Ishikawa (cell line): ENCODE measurements at regions not wholly inside any gene's neighbourhood (a gene's known extent, or its start where the extent isn't known, plus 50 kb on each side); places are given as distances from the start of the nearest gene placed in this dataset.

Experiments
- CREB1 ChIP-seq: IDR thresholded peaks from 2 replicates; pipeline ENCODE4 v1.6.1; 2012; ENCODE audit warnings: low read depth
- EGR1 ChIP-seq: IDR thresholded peaks from 2 replicates; pipeline ENCODE4 v1.6.1; 2012
- EP300 ChIP-seq: IDR thresholded peaks from 2 replicates; pipeline ENCODE4 v1.6.1; 2012; ENCODE audit warnings: borderline replicate concordance
- FOXM1 ChIP-seq: IDR thresholded peaks from 2 replicates; pipeline ENCODE4 v1.6.1; 2012; ENCODE audit warnings: low read depth, borderline replicate concordance
- MAX ChIP-seq: IDR thresholded peaks from 2 replicates; pipeline ENCODE4 v1.6.1; 2012
- RAD21 ChIP-seq: IDR thresholded peaks from 2 replicates; pipeline ENCODE4 v1.6.1; 2012; ENCODE audit warnings: low read depth
- REST ChIP-seq: IDR thresholded peaks from 2 replicates; pipeline ENCODE4 v1.6.1; 2012; ENCODE audit warnings: low read depth, mild to moderate bottlenecking
- TAF1 ChIP-seq: IDR thresholded peaks from 2 replicates; pipeline ENCODE4 v1.6.1; 2012; ENCODE audit warnings: low read depth, mild to moderate bottlenecking
- TCF12 ChIP-seq: IDR thresholded peaks from 2 replicates; pipeline ENCODE4 v1.6.1; 2012; ENCODE audit warnings: low read depth
- TEAD4 ChIP-seq: IDR thresholded peaks from 2 replicates; pipeline ENCODE4 v1.6.1; 2012
- USF1 ChIP-seq: IDR thresholded peaks from 2 replicates; pipeline ENCODE4 v1.6.1; 2012
- YY1 ChIP-seq: IDR thresholded peaks from 2 replicates; pipeline ENCODE4 v1.6.1; 2012; ENCODE audit warnings: low read depth
- ZBTB7A ChIP-seq: IDR thresholded peaks from 2 replicates; pipeline ENCODE4 v1.6.1; 2012; ENCODE audit warnings: low read depth

DNA sequence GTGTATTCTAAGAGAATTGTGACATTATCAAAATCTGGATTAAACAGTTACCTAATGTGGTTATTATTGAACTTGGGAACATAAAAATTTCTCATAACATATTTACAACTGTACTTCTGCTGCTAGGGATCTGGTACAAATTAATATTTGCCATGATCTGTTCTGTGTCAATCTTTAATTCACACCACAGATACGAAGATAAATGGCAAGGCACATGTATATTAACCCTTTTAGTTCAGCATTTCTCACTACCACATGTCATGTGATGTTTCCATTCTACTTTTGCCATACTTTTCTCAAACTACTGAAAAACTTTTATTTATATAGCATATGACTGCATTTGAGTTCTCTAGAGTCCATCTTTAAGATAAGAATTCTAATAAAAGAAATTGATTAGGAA, 295.3 kb upstream of the DDX18 start:
- no peak for TF ChIP-seq REST
- no peak for TF ChIP-seq RAD21
- no peak for TF ChIP-seq YY1
- TF ChIP-seq USF1, result no peak
- no peak for TF ChIP-seq MAX
- TF ChIP-seq EP300, result no peak
- TF ChIP-seq TAF1, result no peak
- no peak for TF ChIP-seq FOXM1
- no peak for TF ChIP-seq CREB1
- TF ChIP-seq EGR1, result no peak
- no peak for TF ChIP-seq TEAD4
- no peak for TF ChIP-seq ZBTB7A
- TF ChIP-seq TCF12, result no peak
